HG02938 (cell line): ENCODE measurements at regions not wholly inside any gene's neighbourhood (a gene's known extent, or its start where the extent isn't known, plus 50 kb on each side); places are given as distances from the start of the nearest gene placed in this dataset.

Experiments
- ATAC-seq: cut with Tn5 transposase; IDR thresholded peaks from one replicate; pipeline ENCODE4 v1.9.1; 2021; ENCODE audit warnings: mild to moderate bottlenecking, moderate library complexity; ENCODE audit not compliant: unreplicated experiment

DNA sequence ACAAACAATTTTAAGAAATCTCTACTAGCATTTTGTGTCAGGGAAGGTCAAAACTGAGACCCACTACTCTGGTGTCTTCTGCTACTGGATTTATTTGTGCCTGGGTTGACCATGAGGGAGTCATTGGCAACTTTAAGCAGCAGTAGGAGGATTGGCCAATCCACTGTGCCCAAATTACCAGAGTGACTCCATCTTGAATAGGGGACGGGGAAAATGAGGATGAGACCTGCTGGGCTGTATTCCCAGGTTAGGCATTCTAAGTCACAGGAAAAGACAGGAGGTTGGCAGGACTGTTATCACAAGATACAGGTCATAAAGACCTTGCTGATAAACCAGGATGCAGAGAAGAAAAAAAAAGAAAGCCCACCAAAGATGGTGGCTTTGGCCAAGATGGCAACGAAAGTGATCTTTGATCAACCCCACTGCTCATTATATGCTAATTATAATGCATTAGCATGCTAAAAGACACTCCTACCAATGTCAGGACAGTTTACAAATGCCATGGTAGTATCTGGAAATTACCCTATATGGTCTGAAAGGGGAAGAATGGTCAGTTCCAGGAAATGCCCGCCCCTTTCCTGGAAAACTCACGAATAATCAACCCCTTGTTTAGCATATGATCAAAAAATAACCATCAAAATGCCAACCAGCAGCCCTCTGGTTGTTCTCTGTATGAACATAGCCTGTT lies 200.9 kb downstream of the LTN1 start:
- ATAC-seq, result no peak

DNA sequence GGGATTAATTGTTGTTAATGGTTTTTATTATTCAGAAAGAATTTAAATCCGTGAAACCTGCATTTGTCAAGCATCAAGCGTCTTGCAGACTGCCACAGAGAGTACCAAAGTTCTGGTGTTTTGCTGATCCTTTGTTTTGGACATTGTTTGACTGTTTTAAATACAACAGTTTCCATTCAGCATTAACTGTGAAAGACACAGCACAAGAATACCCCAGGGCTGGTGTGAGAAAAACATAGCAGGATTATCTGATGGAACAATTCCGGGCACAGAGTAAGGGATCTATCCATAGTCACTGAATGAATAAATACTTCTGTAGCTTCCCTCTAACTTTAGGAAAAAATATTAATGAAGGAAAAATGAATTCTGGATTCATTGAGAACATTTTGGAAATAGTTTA lies 202.3 kb downstream of the LTN1 start:
- ATAC-seq, result no peak

- no peak for ATAC-seq
Observed at GRCh38 chr21:28789523-28789922, 203.2 kb downstream of the LTN1 start.

DNA sequence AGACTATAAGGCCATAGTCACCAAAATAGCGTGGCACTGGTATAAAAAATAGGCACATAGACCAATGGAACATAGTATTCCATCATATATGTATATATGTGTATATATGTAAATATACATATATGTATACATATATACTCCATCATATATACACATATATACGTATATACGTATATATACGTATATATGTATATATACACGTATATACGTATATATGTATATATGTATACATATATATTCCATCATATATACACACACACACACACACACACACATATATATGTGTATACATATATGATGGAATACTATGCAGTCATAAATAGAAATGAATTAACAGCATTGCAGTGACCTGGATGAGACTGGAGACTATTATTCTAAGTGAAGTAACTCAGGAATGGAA lies 204.6 kb downstream of the LTN1 start:
- no peak for ATAC-seq

- no peak for ATAC-seq
Observed at GRCh38 chr21:28783641-28784185, 209.0 kb downstream of the LTN1 start.

GRCh38 chr21:28781602-28782276 lies 210.9 kb downstream of the LTN1 start:
- ATAC-seq, result peak; percentile 87

GRCh38 chr21:28779914-28780313 lies 212.8 kb downstream of the LTN1 start:
- no peak for ATAC-seq

DNA sequence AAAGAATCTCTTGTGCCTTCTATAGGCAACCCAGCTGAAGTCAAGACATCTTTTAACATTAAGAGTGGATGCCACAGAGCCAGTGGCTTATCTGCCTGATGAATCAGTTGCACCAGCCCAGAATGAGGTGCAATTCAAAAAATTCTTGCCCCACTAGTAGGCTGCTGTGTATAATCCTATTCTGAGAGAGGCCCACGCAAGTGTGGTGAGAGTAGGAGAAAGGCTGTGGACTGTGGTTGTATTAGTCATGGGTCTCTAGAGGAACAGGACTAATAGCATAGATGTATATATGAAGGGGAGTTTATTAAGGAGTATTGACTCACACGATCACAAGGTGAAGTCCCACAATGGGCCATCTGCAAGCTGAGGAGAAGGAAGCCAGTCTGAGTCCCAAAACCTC lies 216.4 kb downstream of the LTN1 start:
- no peak for ATAC-seq

DNA sequence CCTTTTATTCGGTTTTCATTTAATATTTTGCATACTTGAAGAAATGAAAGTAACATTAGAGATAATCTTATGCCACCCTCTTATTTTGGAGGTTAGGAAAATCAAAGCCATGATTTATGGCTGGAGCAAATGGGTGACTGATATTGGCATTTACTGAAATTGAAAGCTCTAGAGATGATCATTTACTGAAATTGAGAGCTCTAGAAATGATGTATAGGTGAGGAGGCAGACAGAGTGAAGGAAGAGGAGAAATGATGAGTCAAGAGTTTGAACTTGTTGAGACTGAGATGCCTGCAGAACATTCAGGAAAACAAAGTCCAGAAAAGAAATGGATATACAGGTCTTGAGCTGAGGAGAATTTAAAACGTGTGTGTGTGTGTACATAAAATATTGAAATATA lies 217.6 kb downstream of the LTN1 start:
- ATAC-seq, result no peak

GRCh38 chr21:28773036-28773435 lies 219.6 kb downstream of the LTN1 start:
- no peak for ATAC-seq

- no peak for ATAC-seq
Observed at GRCh38 chr21:28771790-28772501, 220.7 kb downstream of the LTN1 start.

DNA sequence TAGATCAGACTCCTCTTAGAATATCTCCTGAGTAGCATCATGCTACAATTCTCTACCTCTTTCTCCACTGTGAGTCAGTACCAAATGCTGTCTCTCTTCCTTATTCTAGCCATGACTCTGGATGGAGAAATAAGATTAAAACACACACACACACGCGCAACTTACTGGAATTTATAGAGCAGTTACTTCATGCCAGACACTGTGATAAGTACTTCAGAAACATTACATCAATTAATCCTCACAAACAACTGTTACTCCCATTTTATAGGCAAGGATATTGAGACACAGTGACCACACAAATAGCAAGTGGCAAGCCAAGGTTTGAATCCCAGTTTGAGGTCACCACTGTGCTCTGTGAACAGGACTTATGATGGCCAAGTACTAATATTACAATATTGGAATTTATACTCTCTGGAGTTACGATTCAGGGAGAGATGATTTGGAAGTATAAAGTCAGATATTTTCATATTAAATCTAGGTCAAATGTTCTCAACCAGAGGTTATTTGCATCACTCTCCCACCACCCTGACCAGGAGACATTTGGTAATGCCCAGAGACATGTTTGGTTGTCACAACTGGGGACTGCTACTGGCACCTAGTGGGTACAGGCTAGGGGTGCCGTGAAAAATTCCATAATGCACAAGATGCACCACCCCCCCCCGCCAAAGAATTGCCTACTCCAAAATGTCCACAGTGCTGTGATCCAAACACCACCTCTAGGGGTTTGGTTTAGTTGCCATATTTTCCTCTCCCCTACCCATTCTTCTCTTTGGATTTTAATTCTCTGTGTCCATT lies 221.6 kb downstream of the LTN1 start:
- no peak for ATAC-seq

DNA sequence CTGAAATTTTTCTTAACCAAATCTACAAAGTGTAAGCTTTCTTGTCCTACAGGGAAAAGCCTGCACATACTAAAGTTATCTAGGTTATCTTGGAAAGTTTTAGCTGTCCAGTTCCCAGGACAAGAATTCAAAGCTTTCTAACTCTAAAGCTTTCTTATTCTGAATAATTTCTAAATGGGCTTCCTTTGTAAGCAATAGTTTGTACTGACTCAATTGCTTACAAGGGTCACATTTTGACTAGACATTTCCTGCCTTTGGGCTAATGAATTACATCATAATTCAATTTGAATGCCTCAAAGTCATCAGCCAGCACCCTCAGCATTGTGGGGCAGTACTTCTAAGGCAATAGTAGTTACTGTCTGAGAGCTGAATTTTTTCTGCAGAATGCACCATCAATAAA lies 223.0 kb downstream of the LTN1 start:
- no peak for ATAC-seq

- no peak for ATAC-seq
Observed at GRCh38 chr21:28768753-28769152, 223.9 kb downstream of the LTN1 start.

DNA sequence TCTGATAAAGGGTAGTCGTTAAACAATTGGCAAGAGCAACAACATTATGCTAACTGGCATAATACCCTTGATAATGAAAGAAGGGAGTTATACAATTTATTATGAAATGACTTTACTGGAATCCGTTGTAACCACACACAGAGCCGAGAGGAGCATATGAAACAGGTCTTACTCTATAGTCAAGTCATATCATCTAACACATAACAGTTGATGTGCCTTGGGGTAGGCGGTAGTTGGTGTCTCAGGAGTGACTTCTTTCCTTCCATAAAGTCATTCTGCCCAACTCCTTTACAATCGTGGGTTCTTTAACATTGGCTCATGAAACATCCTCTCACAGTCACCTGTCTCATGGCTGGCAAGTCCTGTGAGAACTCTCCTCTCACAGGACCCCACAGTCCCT lies 225.2 kb downstream of the LTN1 start:
- no peak for ATAC-seq

DNA sequence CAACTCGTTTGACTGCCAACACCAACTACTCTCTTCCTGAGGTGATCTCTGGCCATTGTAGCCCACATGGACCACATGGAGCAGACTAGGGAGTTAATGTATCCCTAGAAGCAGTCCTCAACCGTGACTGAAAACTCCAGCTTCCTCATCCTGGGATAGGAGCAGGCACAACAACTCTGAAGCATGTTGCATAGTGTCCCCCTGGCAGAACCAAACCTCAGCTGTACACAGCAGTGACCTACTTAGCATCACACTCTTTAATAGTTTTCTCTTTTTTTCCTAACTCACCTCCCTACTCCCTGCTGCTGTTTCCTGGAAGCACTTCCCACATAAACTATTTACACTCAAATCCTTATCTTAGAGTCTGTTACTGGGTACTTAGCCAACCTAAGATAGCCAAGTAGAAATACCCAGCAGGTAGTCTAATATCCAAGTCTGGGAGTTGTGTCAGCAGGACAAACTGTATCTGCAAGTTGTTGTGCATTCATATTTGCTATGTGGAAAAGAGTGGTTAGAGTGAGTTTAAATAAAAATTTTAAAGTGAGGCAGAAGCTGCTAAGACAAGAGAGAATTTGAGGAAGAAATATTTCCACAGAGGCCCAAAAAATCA lies 228.8 kb downstream of the LTN1 start:
- no peak for ATAC-seq

DNA sequence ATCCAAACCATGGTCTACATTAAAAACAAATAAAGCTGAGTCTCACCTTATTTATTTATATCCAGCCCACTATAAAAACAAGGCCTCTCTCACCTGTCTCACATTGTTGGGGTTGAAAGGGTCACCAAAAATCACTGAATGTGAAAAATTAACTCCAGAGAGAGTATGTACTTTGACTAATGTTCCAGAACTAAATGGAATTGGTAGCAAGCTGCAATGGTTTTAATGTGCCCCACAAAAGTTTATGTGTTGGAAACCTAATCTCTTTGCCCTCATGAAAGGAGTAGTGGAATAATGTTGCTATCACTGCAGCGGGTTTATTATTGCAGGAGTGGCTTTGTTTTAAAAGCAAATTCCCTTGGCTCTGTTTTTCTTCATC lies 230.3 kb downstream of the LTN1 start:
- ATAC-seq, result no peak

DNA sequence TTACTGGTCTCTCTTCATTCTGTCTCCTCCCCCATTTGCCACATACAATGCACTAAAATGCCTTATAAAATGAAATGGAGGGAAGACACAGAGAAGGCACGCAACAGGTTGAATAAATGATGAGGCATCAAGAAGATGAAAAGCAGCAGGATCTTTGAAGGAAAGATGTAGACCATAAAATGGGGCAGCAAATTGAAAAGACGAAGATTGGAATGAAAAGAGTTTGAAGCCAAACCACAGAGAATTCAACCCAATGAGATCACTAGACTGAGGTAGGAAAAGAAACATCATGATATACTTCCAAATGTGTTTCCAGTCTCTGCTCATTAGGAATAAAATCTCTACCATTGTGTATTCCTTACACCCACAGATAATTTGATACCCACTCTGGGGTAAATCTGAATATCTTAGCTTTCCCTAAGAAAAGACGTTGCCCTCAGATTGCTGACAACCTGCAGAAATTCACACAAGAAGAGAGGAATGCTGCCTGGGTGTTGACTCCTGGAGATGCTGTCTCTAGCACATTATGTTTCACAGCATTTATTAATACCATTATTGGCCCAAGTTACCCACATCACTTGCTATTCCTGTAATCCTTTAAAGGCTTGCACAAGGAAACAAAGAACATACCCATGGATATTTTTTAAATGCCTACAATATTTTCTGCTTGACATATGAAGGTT lies 230.9 kb downstream of the LTN1 start:
- no peak for ATAC-seq

DNA sequence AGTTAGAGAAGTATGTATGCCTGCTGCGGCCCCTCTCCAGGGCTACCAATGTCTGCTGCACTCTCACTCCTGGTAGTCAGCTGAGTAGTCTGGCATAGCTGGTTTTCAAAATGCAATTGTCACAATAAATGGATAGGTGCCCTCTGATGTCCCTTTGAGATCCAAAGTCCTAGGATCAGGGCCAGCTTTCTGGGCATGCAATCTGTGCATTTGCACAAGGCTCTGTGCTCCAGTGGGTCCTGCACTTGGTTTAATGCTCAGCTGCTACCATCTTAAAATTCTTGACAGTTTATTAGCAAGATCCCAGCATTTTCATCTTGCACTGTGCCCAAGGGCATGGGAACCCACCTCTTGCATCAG lies 233.8 kb downstream of the LTN1 start:
- no peak for ATAC-seq
